Hematopoietic multipotent progenitor cell treated with erythropoietin and hydrocortisone succinate and interleukin-3 and kit ligand, for 4 days (in vitro differentiated cells): ENCODE measurements at regions not wholly inside any gene's neighbourhood (a gene's known extent, or its start where the extent isn't known, plus 50 kb on each side); places are given as distances from the start of the nearest gene placed in this dataset.
"Not testable (repeated sequence)": the region's sequence is repeated elsewhere in the genome, so short reads cannot be mapped to it uniquely, and the experiment has no call there.

Experiments used
- DNase-seq: peaks from one replicate; pipeline ENCODE4 v3.0.0-alpha.2; 2015

GRCh38 chr3:118504906-118505305 lies 529.7 kb downstream of the IGSF11 start:
- no peak for DNase-seq

GRCh38 chr3:118505784-118506183 lies 528.9 kb downstream of the IGSF11 start:
- no peak for DNase-seq

- no peak for DNase-seq
Measured at GRCh38 chr3:118511402-118511801, 523.2 kb downstream of the IGSF11 start.

- no peak for DNase-seq
Measured at GRCh38 chr3:118512301-118512700, 522.3 kb downstream of the IGSF11 start.

- no peak for DNase-seq
Measured at GRCh38 chr3:118525077-118525476, 509.6 kb downstream of the IGSF11 start.

- no peak for DNase-seq
Measured at GRCh38 chr3:118526758-118527513, 507.7 kb downstream of the IGSF11 start.

- DNase-seq: no peak
Measured at GRCh38 chr3:118527514-118528044, 507.1 kb downstream of the IGSF11 start.

- no peak for DNase-seq
Measured at GRCh38 chr3:118529554-118529953, 505.1 kb downstream of the IGSF11 start.

- DNase-seq: no peak
Measured at GRCh38 chr3:118530350-118530922, 504.2 kb downstream of the IGSF11 start.

GRCh38 chr3:118530927-118531356 lies 503.7 kb downstream of the IGSF11 start:
- DNase-seq: not testable (repeated sequence)

GRCh38 chr3:118531816-118532215 lies 502.8 kb downstream of the IGSF11 start:
- DNase-seq: no peak

GRCh38 chr3:118533676-118534075 lies 501.0 kb downstream of the IGSF11 start:
- DNase-seq: no peak

GRCh38 chr3:118534519-118534918 lies 500.1 kb downstream of the IGSF11 start:
- no peak for DNase-seq

- DNase-seq: no peak
Measured at GRCh38 chr3:118536764-118537163, 497.9 kb downstream of the IGSF11 start.

GRCh38 chr3:118537454-118537853 lies 497.2 kb downstream of the IGSF11 start:
- no peak for DNase-seq

- DNase-seq: no peak
Measured at GRCh38 chr3:118538187-118538586, 496.5 kb downstream of the IGSF11 start.

GRCh38 chr3:118539820-118540447 lies 494.7 kb downstream of the IGSF11 start:
- not testable (repeated sequence) for DNase-seq

GRCh38 chr3:118540448-118540821 lies 494.2 kb downstream of the IGSF11 start:
- DNase-seq: not testable (repeated sequence)

GRCh38 chr3:118540826-118541225 lies 493.8 kb downstream of the IGSF11 start:
- DNase-seq: no peak

GRCh38 chr3:118541796-118542195 lies 492.9 kb downstream of the IGSF11 start:
- DNase-seq: no peak

GRCh38 chr3:118543832-118544231 lies 490.8 kb downstream of the IGSF11 start:
- DNase-seq: no peak

GRCh38 chr3:118544458-118544857 lies 490.2 kb downstream of the IGSF11 start:
- DNase-seq: no peak

GRCh38 chr3:118548434-118548833 lies 486.2 kb downstream of the IGSF11 start:
- no peak for DNase-seq

GRCh38 chr3:118550122-118550521 lies 484.5 kb downstream of the IGSF11 start:
- DNase-seq: no peak
